GM12892 (cell line): ENCODE measurements at regions not wholly inside any gene's neighbourhood (a gene's known extent, or its start where the extent isn't known, plus 50 kb on each side); places are given as distances from the start of the nearest gene placed in this dataset.
A peak's percentile ranks its signal among the peaks of the same experiment; 100 is the strongest.

Experiments used
- DNase-seq: peaks from one replicate; pipeline ENCODE4 v3.0.0; 2011; ENCODE audit not compliant: insufficient read length
- FAIRE-seq: peaks from 2 replicates; lab custom pipeline; 2011; peaks lifted over from hg19 to GRCh38; lab: Jason Lieb, UNC
- POLR2A ChIP-seq: IDR thresholded peaks from 2 replicates; pipeline ENCODE4 v1.6.1; 2011; ENCODE audit warnings: low read depth, low read length, control low read depth
- POLR2AphosphoS5 ChIP-seq: IDR thresholded peaks from 2 replicates; pipeline ENCODE4 v1.6.1; 2011; ENCODE audit warnings: low read depth, low read length, control low read depth
- TAF1 ChIP-seq: IDR thresholded peaks from 2 replicates; pipeline ENCODE4 v1.6.1; 2011; ENCODE audit warnings: low read depth, mild to moderate bottlenecking, control low read depth, low read length, borderline replicate concordance

DNA sequence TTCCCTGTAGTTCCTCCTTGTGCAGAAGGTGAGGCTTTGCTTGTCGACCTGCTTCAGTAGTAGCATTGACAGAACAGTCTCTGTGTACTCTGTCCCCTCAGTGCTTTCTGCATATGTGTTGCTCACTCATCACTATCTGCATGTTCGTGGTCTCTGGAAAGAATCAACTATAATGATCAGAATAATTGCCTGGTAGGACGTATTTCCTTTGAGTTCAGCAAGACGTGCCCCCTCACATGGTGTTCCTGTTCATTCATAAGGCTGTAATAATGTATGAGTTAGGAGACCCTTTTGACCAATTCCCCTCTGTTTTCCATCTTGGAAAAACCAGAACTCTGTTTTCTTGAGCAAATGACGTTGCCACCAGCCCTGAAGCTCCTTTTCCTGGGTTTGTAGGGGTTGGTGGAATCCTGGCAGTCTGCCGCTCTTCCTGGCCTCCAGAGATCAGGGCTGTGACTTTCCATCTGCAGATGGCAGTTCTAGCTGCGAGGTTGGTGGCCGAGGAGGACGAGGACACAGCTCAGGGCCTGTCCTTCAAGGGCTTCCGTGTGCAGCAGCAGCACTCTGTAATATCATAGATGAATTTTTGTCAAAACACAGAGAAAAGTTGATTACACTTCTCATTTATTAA, 61.9 kb downstream of the EXOSC2 start:
- DNase-seq, result no peak
- no peak for TF ChIP-seq POLR2AphosphoS5
- no peak for TF ChIP-seq TAF1
- no peak for TF ChIP-seq POLR2A
- no peak for FAIRE-seq

- FAIRE-seq, result no peak
- no peak for TF ChIP-seq POLR2AphosphoS5
- no peak for TF ChIP-seq TAF1
- no peak for TF ChIP-seq POLR2A
- no peak for DNase-seq
Observed at GRCh38 chr9:130756037-130756436, 62.5 kb downstream of the EXOSC2 start.

DNA sequence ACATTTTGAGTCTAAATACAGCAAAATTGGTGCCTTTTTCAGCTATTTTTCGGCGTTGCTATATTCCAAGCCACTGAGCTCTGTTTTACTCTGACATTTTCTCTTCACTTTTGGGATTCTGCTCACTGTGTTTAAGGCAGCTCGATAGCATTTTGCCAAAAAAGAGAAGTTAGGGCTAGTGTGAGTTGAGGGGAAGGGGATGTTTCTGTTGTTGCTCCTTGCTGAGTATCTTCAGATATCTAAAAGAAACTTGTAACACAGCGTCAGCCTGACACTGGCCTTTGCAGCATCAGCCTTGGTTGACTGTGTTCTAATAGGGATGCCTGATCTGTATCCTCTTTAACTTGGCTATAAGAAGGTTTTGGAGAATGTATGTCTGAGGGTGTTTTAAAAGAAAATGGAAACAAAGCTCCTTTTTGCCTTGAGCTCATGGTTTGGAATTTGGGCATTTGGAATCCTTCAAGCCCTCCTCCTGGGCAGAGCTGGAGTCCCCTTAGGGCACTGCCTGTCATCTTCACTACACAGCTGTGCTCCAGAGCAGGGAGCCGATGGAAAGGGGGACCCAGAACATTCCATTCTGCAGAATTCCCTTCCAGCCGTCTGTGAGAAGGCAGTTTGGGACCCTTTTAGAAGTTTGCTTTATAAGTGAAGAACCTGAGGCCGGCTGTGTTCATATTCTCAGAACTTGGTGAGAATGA, 63.0 kb downstream of the EXOSC2 start:
- DNase-seq (no peak), FAIRE-seq (no peak)
- TF ChIP-seq POLR2A, result no peak

DNA sequence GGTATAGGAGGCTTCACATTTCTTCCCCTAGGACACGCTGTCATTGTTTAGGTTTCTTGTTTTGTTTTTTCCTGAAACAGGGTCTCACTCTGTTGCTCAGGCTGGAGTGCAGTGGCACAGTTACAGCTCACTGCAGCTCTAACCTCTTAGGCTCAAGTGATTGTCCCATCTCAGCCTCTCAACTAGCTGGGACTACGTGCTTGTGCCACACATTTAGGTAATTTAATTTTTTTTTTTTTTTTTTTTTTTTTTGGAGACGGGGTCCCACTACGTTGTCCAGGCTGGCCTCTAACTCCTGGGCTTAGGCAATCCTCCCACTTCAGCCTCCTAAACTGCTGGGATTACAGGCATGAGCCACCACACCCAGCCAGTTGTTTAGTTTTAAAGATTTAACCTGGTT, 66.2 kb downstream of the EXOSC2 start:
- DNase-seq (no peak), FAIRE-seq (no peak)
- no peak for TF ChIP-seq TAF1
- TF ChIP-seq POLR2AphosphoS5, result no peak
- no peak for TF ChIP-seq POLR2A

GRCh38 chr9:130763331-130764171, 70.0 kb downstream of the EXOSC2 start:
- FAIRE-seq, result no peak
- TF ChIP-seq POLR2AphosphoS5 (no peak), TAF1 (no peak), POLR2A (no peak)

DNA sequence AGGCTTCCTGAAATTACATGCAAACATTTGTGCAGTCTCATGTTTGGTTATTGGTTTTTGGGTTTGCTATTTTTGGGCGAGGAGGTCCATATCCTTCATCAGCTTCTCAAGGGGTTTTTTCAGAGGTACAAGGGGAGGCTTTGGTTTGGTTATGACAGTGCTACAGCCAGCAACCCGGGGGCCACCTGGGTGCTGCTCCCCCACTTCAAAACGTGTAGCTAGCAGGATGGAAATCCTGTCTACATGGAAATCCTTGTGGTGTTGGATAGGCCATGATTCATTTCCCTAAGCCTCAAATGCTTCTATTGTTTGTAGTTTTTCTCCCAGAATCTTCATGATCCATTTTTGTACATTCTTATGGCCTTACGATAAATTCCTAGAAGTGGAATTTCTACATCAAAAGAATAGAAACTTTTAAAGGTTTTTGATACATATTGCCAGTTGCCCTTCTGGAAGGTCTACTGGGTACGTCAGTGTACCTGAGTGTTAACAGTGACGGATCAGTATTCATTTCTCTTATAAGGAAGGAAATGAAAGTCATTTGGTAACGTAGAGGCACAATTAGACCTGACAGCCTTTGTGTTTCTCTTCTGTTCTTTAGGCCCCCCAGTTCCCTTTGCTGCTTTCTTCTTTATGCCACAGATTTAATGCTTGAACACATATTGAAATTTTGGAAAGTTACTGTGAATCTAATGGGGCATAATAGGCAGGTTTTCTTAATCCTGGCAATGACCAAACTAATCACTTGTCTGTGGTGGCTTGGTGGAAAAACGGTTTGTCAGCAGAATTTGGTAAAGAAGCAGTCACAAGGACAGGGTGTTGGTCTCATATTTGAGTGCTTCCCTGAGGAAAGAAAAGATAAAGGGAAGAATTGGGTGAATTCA, 69.7 kb upstream of the ABL1 start:
- peak; percentile 14 for FAIRE-seq
- TF ChIP-seq TAF1 (no peak), POLR2A (no peak), POLR2AphosphoS5 (no peak)
- DNase-seq, result peak; percentile 33

More at GRCh38 chr9:130763331-130764171, 70.0 kb downstream of the EXOSC2 start:
- no peak for DNase-seq

DNA sequence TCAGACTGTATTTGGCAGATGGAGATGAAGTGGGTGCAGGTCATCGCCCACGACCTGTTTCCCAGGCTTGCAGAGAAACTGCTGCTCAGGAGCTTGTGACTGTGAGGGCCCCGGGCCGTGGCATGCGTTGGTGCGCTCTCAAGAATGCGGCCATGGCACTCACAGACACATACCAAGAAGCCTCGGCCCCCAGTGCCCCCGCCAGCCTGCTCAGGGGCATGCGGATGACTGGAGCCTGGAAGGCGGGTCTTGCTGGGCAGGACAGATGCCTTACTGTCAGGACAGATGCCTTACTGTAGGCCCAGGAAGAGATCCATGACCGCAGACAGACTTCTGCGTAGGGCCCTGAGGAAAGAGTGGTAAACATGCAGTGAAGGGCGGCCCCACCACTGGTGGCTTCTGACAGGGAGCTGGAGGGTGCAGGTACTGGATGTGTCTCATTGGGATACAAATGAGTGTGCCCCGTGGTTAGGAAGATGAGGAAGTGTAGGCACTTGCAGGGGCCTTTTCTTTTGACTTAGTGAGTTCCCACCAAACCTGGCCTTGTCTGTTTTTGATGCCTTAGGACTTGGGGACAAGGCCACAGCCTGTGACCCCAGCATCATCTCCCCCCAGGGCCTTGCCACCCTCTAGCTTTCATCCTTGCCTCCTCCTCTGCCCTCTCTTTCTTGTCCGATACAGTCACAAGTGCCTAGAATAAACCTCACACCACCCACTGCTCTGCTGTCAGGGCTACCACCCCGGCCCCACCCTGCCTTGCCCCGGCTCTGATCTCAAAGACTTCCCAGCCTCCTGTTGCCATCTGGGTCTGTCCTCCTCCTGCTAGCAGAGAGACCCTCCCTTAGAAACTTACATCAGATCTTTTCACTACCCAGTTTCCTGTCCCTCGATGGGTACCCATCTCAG, 68.8 kb upstream of the ABL1 start:
- TF ChIP-seq POLR2AphosphoS5 (no peak), TAF1 (no peak), POLR2A (no peak)
- DNase-seq (no peak), FAIRE-seq (no peak)

- DNase-seq, result no peak
- FAIRE-seq, result no peak
- TF ChIP-seq POLR2AphosphoS5 (no peak), POLR2A (no peak), TAF1 (no peak)
Observed at GRCh38 chr9:130766927-130767307, 68.1 kb upstream of the ABL1 start.

- DNase-seq (no peak), FAIRE-seq (no peak)
- no peak for TF ChIP-seq POLR2A
- no peak for TF ChIP-seq TAF1
- TF ChIP-seq POLR2AphosphoS5, result no peak
Observed at GRCh38 chr9:130768265-130768664, 66.8 kb upstream of the ABL1 start.

DNA sequence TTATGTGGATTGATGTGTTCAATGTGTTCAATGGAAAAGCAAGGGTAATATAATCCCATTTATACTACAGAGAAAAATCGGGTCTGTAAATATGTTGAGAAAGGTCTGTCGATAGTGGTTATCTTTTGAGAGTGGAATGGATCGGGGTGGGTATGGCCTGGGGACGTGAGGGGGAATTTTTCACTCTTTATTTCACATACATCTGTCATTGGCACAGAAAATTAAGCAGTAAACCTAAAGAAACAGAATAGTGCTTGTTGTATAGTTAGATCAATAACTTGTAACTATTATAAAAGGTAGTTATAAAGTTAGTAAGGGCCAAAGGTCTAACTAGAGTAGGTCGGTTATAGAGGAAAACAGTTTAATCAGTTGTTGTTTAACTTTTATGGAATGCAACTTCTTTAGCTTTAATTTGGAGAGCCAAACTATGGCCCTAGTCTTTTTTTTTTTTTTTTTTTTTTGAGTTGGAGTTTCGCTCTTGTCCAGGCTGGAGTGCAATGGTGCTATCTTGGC, 66.1 kb upstream of the ABL1 start:
- TF ChIP-seq POLR2AphosphoS5 (no peak), TAF1 (no peak), POLR2A (no peak)
- DNase-seq (no peak), FAIRE-seq (no peak)

DNA sequence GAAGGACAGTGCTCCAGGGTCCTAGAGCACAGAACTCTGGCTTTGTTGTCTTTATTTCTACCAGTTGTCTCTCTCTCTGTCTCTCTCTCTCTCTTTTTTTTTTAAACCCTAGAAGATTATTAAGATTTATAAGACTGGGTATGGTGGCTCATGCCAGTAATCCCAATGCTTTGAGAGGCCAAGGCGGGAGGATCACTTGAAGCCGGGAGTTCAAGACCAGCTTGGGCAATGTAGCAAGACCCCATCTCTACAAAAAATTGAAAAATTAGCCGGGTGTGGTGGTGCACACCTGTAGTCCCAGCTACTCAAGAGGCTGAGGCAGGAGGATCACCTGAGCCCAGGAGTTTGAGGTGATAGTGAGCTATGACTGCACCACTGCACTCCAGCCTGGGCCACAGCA, 65.0 kb upstream of the ABL1 start:
- no peak for FAIRE-seq
- no peak for TF ChIP-seq POLR2AphosphoS5
- no peak for TF ChIP-seq POLR2A
- TF ChIP-seq TAF1, result no peak

More for the DNA sequence above, 65.0 kb upstream of the ABL1 start:
- no peak for DNase-seq
